Gastroesophageal sphincter (tissue), 4 donors: ENCODE measurements at regions not wholly inside any gene's neighbourhood (a gene's known extent, or its start where the extent isn't known, plus 50 kb on each side); places are given as distances from the start of the nearest gene placed in this dataset.

Experiments used
- ATAC-seq: fragments of 150-250 bp; one replicate; pipeline ENCODE4 v1.9.1; 2016; ENCODE audit warnings: mild to moderate bottlenecking, moderate library complexity
- H3K27ac ChIP-seq, 4 donors: fragments of 200-600 bp; sonication (generic) in 3 of 4; 1 replicate in 3 of 4; 2 replicates in 1 of 4; pipeline ENCODE4 v1.5.1; 2016 to 2019
- H3K27me3 ChIP-seq: fragments of 200-600 bp; sonication (generic); one replicate; pipeline ENCODE4 v1.5.1; 2019
- H3K36me3 ChIP-seq, 2 donors: fragments of 200-600 bp; sonication (generic); one replicate each; pipeline ENCODE4 v1.5.1; 2019; ENCODE audit warnings: control low read depth in 1 of 2
- H3K4me1 ChIP-seq, 3 donors: fragments of 200-600 bp; sonication (generic); 1 replicate in 2 of 3; 2 replicates in 1 of 3; pipeline ENCODE4 v1.5.1; 2016 to 2019; ENCODE audit warnings: control low read depth in 2 of 3
- H3K4me3 ChIP-seq, 2 donors: fragments of 200-600 bp; sonication (generic); one replicate each; pipeline ENCODE4 v1.5.1; 2019; ENCODE audit warnings: mild to moderate bottlenecking in 1 of 2, moderate library complexity in 1 of 2
- H3K9me3 ChIP-seq, 3 donors: fragments of 200-600 bp; sonication (generic); one replicate each; pipeline ENCODE4 v1.5.1; 2017 to 2019; ENCODE audit warnings: control low read depth in 2 of 3
- CTCF ChIP-seq, 4 experiments: fragments of 200-600 bp in 2 of 4; fragments of 450-650 bp in 2 of 4; sonication (generic) in 1 of 4; IDR thresholded peaks; one replicate each; pipeline ENCODE4 v1.5.1; 2017 to 2019; ENCODE audit warnings: antibody characterized with exemption in 4 of 4, mild to moderate bottlenecking in 2 of 4, moderate library complexity in 2 of 4
- EP300 ChIP-seq: sonication (generic); formaldehyde crosslinking; IDR thresholded peaks from one replicate; pipeline ENCODE4 v1.6.1; 2017; ENCODE audit warnings: antibody characterized with exemption, mild to moderate bottlenecking
- POLR2A ChIP-seq, 2 donors: fragments of 450-650 bp; IDR thresholded peaks; one replicate each; pipeline ENCODE4 v1.6.1; 2017; ENCODE audit warnings: antibody characterized with exemption in 2 of 2, mild to moderate bottlenecking in 2 of 2, moderate library complexity in 1 of 2
- POLR2AphosphoS5 ChIP-seq: sonication (generic); formaldehyde crosslinking; IDR thresholded peaks from one replicate; pipeline ENCODE4 v1.6.1; 2017; ENCODE audit warnings: antibody characterized with exemption
- WGBS, 2 donors: methylation state at CpG; one replicate each; pipeline ENCODE4 v1.1.5; 2018; ENCODE audit warnings: low coverage in 1 of 2; 5-methylcytosine and 5-hydroxymethylcytosine counted together

DNA sequence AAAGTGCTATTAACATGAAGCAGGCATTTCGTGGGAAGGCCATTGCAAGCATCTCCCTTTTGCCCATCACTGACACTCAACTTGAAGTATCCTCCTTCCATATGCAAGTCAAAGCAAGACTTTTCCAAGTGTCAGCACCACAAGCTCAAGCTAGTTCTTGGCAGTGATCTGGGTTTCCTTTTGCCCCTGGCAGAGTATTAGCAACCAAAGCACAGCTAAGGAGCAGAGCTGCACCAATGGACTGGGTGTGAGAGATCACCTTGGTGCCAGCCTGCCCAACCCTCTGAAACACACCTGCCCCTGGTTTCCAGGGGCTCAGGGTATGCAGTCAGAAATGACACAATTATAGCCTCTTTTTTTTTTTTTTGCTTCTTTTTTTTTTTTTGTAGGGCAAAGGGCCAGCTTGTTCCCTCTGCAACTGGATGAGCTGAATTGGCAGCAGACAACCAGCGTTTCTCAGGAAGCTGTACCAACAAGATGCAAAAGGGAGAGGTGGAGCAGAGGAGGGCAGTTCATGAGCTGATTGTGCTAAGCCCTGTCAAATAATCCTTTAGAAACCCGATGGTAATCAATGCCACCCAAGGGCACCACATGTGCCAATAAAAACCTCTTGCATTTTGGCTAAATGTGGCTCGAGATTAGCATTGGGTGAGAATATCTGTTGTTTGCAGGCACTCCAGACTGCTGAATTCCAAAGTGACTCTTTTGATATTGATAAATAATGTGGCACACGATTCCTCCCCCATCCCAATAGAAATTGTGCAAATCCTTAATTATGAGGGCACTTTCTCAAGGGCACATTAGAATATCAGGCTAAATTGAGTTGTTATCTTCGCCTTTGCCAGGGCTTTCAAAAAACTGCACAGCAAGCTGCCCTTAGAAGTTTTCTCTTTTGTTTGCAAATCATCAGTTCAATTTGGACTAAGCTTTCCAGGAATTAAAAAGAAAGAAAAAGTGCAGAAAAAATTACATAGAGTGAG, 192.4 kb downstream of the GAS1 start:
- Histone ChIP-seq H3K27me3 (no peaks in the 10 kb centered on the region), H3K27ac (no peak overlapping the region), H3K36me3 (no peaks in the 10 kb centered on the region), H3K4me1 (peaks cover 0 to 5% (median 0%) of the 10 kb centered on the region in 3 donors), H3K4me3 (no peak overlapping the region), H3K9me3 (no peaks in the 10 kb centered on the region)
- TF ChIP-seq POLR2AphosphoS5 (no peak), POLR2A (IDR thresholded peaks at IDR 0.05) (no peak), EP300 (no peak), CTCF (IDR thresholded peaks at IDR 0.05) (no peak)
- ATAC-seq = no peak
- 70 to 79% methylated on average over 3 to 5 of the region's 6 CpGs for WGBS, 2 donors

GRCh38 chr9:86753836-86754235, 193.5 kb downstream of the GAS1 start:
- TF ChIP-seq EP300 (no peak), CTCF (IDR thresholded peaks at IDR 0.05) (no peak), POLR2AphosphoS5 (no peak), POLR2A (IDR thresholded peaks at IDR 0.05) (no peak)
- no peaks in the 10 kb centered on the region for H3K27me3 ChIP-seq
- no peak overlapping the region for H3K4me3 ChIP-seq
- H3K36me3 ChIP-seq = no peaks in the 10 kb centered on the region
- no peak for ATAC-seq
- no peaks in the 10 kb centered on the region for H3K9me3 ChIP-seq
- WGBS, 2 donors = 87% methylated on average over 3 of the region's 3 CpGs; no CpG with 5 or more reads in 1 of the 2 donors
- no peak overlapping the region for H3K27ac ChIP-seq
- H3K4me1 ChIP-seq = peaks cover 0 to 11% (median 0%) of the 10 kb centered on the region in 3 donors

GRCh38 chr9:86752733-86753132, 194.6 kb downstream of the GAS1 start:
- H3K9me3 ChIP-seq = no peaks in the 10 kb centered on the region
- TF ChIP-seq EP300 (no peak), POLR2AphosphoS5 (no peak), CTCF (IDR thresholded peaks at IDR 0.05) (no peak), POLR2A (IDR thresholded peaks at IDR 0.05) (no peak)
- no peaks in the 10 kb centered on the region for H3K36me3 ChIP-seq
- H3K27me3 ChIP-seq = no peaks in the 10 kb centered on the region
- 80 to 100% methylated on average over 1 to 2 of the region's 2 CpGs for WGBS, 2 donors
- H3K4me1 ChIP-seq = peaks cover 0 to 11% (median 0%) of the 10 kb centered on the region in 3 donors
- ATAC-seq = no peak
- no peak overlapping the region for H3K27ac ChIP-seq
- H3K4me3 ChIP-seq = no peak overlapping the region

- H3K27me3 ChIP-seq = no peaks in the 10 kb centered on the region
- H3K4me1 ChIP-seq = peaks cover 0 to 11% (median 0%) of the 10 kb centered on the region in 3 donors
- no peaks in the 10 kb centered on the region for H3K9me3 ChIP-seq
- ATAC-seq = no peak
- no peak for TF ChIP-seq CTCF (IDR thresholded peaks at IDR 0.05)
- TF ChIP-seq POLR2A (IDR thresholded peaks at IDR 0.05) = no peak
- no peak for TF ChIP-seq EP300
- TF ChIP-seq POLR2AphosphoS5 = no peak
- no peak overlapping the region for H3K4me3 ChIP-seq
- WGBS, 2 donors = 100% methylated on average over 1 of the region's 5 CpGs; no CpG with 5 or more reads in 1 of the 2 donors
- H3K27ac ChIP-seq = no peak overlapping the region
- H3K36me3 ChIP-seq = no peaks in the 10 kb centered on the region
Measured at GRCh38 chr9:86751956-86752355, 195.3 kb downstream of the GAS1 start.

DNA sequence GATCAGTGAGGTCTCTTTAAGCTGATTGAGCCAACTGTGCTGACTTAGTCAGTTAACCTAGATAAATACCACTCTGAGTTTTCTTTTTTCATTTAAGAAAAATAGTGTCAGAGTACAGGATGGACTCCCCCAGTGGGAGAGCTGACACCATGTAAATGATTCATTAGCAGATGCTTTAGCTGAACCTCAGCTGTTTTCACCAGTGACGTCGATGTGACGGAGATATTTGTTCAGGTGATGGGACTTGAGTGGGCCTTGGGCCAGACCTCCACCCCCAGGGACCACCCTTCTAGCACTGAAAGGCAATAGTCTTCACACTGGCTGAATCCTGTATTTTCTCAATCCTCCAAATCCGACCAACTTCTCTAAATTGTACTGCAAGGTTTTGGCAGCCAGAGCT, 196.1 kb downstream of the GAS1 start:
- TF ChIP-seq EP300 (no peak), CTCF (IDR thresholded peaks at IDR 0.05) (no peak), POLR2A (IDR thresholded peaks at IDR 0.05) (no peak), POLR2AphosphoS5 (no peak)
- Histone ChIP-seq H3K4me1 (peaks cover 0 to 11% (median 0%) of the 10 kb centered on the region in 3 donors), H3K9me3 (no peaks in the 10 kb centered on the region), H3K4me3 (no peak overlapping the region), H3K36me3 (no peaks in the 10 kb centered on the region), H3K27me3 (no peaks in the 10 kb centered on the region), H3K27ac (no peak overlapping the region)
- WGBS, 2 donors = 65 to 77% methylated on average over 3 to 4 of the region's 4 CpGs
- ATAC-seq = peak; percentile 51
